AG09309 (cell line): ENCODE measurements at regions not wholly inside any gene's neighbourhood (a gene's known extent, or its start where the extent isn't known, plus 50 kb on each side); places are given as distances from the start of the nearest gene placed in this dataset.
A peak's percentile ranks its signal among the peaks of the same experiment; 100 is the strongest.

ENCODE experiments used
- DNase-seq: peaks from one replicate; pipeline ENCODE4 v3.0.0-alpha.2; 2010; ENCODE audit warnings: low read depth
- H3K4me3 ChIP-seq: 2 replicates; pipeline ENCODE4 v1.5.1; 2011; ENCODE audit warnings: mild to moderate bottlenecking, low read depth, low read length, moderate library complexity; ENCODE audit not compliant: control insufficient read depth
- CTCF ChIP-seq: IDR thresholded peaks from 2 replicates; pipeline ENCODE4 v1.5.1; 2011; ENCODE audit warnings: mild to moderate bottlenecking, low read depth, low read length, inconsistent platforms; ENCODE audit not compliant: insufficient read depth, control insufficient read depth; ENCODE audit errors: missing control alignments

- TF ChIP-seq CTCF, result no peak
- H3K4me3 ChIP-seq, result no peak overlapping the region
- DNase-seq, result no peak
These were observed 186.6 kb upstream of the HAAO start for GRCh38 chr2:42978887-42979415.

- no peak for DNase-seq
- no peak for TF ChIP-seq CTCF
- H3K4me3 ChIP-seq, result no peak overlapping the region
These were observed 185.9 kb upstream of the HAAO start for GRCh38 chr2:42978175-42978886.

GRCh38 chr2:42977270-42978174 lies 185.1 kb upstream of the HAAO start:
- no peak for TF ChIP-seq CTCF
- H3K4me3 ChIP-seq, result no peak overlapping the region
- no peak for DNase-seq

GRCh38 chr2:42976351-42976750 lies 184.0 kb upstream of the HAAO start:
- no peak for TF ChIP-seq CTCF
- H3K4me3 ChIP-seq, result no peak overlapping the region
- DNase-seq, result no peak

- DNase-seq, result no peak
- peak; percentile 98 for TF ChIP-seq CTCF
- peak overlapping the region; percentile 37 for H3K4me3 ChIP-seq
These were observed 182.6 kb upstream of the HAAO start for GRCh38 chr2:42974721-42975717.

GRCh38 chr2:42974169-42974720 lies 181.9 kb upstream of the HAAO start:
- TF ChIP-seq CTCF, result no peak
- DNase-seq, result no peak
- H3K4me3 ChIP-seq, result no peak overlapping the region
